Neural progenitor cell (in vitro differentiated cells): ENCODE measurements at regions not wholly inside any gene's neighbourhood (a gene's known extent, or its start where the extent isn't known, plus 50 kb on each side); places are given as distances from the start of the nearest gene placed in this dataset.

ENCODE experiments used
- EZH2 ChIP-seq: fragments of 200-600 bp; sonication (generic); IDR thresholded peaks from 2 replicates; pipeline ENCODE4 v1.6.1; 2017; ENCODE audit warnings: antibody characterized with exemption, mild to moderate bottlenecking, moderate library complexity
- TF ChIP-seq, protein P1 (sequence below): fragments of 200-600 bp; sonication (generic); IDR thresholded peaks from 2 replicates; pipeline ENCODE4 v1.5.1; 2017; ENCODE audit warnings: antibody characterized with exemption, mild to moderate bottlenecking

DNA sequence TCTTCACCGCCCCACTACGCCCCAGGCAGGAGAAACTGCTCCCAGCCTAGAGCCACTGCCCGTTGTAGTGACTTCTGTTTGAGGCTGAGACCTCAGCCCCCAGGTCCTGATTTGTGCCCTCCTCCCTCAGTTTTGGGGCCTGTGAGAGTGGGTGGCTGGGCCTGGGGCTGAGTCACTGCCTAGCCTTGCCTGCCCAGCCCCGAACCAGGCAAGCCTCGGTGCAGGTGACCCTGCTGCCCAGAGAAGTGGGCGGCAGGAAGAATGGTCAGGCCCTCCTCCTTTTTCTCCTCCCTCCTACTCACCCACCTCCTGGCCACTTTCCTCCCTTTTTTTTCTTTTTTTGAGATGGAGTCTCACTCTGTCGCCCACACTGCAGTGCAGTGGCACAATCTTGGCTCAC, 66.6 kb downstream of the ZFP36L2 start:
- TF ChIP-seq, protein P1, sequence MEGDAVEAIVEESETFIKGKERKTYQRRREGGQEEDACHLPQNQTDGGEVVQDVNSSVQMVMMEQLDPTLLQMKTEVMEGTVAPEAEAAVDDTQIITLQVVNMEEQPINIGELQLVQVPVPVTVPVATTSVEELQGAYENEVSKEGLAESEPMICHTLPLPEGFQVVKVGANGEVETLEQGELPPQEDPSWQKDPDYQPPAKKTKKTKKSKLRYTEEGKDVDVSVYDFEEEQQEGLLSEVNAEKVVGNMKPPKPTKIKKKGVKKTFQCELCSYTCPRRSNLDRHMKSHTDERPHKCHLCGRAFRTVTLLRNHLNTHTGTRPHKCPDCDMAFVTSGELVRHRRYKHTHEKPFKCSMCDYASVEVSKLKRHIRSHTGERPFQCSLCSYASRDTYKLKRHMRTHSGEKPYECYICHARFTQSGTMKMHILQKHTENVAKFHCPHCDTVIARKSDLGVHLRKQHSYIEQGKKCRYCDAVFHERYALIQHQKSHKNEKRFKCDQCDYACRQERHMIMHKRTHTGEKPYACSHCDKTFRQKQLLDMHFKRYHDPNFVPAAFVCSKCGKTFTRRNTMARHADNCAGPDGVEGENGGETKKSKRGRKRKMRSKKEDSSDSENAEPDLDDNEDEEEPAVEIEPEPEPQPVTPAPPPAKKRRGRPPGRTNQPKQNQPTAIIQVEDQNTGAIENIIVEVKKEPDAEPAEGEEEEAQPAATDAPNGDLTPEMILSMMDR: no peak
- TF ChIP-seq EZH2: no peak
